GM10266 (cell line): ENCODE measurements at regions not wholly inside any gene's neighbourhood (a gene's known extent, or its start where the extent isn't known, plus 50 kb on each side); places are given as distances from the start of the nearest gene placed in this dataset.
"Not testable (repeated sequence)": the region's sequence is repeated elsewhere in the genome, so short reads cannot be mapped to it uniquely, and the experiment has no call there.

Source experiments
- DNase-seq: peaks from one replicate; pipeline ENCODE4 v3.0.0; 2012; ENCODE audit errors: extremely low spot score
- TF ChIP-seq, protein P1 (sequence below): IDR thresholded peaks from 2 replicates; pipeline ENCODE4 v1.5.1; 2012; ENCODE audit warnings: mild to moderate bottlenecking, low read depth; ENCODE audit not compliant: control insufficient read depth, insufficient read depth; ENCODE audit errors: missing control alignments

DNA sequence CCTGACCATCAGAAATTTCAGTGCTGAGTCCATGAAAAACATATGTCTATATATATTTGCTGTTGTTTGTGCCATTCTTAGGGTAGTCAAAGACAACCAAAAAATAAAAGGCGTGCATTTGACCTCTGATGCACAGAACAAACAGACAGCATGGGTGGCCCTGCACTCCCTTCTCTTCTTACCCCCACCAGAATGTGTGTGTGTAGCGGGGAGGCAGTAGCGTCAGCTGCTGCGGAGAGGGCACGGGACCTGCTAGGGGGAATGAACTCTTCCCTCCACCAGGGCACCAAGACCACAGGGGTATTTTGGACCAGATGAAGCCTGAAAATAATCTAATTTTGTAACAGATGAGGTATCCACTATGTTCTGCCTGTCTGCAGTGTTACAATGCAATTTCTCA, 277.7 kb upstream of the ZNF32 start:
- TF ChIP-seq, protein P1, sequence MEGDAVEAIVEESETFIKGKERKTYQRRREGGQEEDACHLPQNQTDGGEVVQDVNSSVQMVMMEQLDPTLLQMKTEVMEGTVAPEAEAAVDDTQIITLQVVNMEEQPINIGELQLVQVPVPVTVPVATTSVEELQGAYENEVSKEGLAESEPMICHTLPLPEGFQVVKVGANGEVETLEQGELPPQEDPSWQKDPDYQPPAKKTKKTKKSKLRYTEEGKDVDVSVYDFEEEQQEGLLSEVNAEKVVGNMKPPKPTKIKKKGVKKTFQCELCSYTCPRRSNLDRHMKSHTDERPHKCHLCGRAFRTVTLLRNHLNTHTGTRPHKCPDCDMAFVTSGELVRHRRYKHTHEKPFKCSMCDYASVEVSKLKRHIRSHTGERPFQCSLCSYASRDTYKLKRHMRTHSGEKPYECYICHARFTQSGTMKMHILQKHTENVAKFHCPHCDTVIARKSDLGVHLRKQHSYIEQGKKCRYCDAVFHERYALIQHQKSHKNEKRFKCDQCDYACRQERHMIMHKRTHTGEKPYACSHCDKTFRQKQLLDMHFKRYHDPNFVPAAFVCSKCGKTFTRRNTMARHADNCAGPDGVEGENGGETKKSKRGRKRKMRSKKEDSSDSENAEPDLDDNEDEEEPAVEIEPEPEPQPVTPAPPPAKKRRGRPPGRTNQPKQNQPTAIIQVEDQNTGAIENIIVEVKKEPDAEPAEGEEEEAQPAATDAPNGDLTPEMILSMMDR: no peak
- no peak for DNase-seq

DNA sequence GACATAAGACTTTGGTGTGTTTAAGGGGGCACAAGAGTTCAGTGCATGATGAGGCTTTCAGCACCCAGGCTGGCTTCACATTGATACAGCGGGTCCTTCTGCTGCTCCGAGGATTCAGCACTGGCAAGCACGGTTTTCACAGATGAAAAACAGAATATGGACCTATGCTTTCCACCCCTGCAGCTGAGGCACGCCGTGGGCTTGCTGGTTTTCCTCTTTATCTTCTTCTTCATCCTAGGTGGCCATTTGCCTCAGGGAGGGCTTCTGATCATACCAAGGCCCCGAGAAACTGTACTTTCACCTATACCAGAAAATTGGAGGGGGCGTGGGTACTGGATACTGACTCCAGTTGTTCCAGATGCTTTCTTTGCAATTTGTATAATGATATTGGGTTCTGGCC, 277.1 kb upstream of the ZNF32 start:
- no peak for DNase-seq
- TF ChIP-seq, protein P1: no peak

DNA sequence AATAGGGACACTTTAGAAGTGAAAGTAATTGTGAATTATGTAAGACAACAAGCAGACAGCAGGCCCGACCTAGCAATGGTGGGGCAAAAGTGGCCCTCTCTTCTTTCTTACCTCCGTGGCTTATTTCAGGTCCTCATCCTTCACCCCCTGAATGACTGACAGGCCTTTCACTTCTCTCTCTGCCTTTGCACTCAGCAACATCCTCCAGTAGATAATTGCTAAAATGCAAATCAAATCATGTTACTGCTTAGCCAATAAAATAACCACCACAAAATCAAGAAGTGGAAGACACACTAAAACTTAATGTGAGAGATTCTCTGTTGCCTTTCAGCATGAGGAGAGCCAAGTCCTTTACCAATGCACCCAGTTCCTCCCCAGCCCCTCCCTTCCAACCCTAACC, 274.6 kb upstream of the ZNF32 start:
- no peak for DNase-seq
- TF ChIP-seq, protein P1: no peak

DNA sequence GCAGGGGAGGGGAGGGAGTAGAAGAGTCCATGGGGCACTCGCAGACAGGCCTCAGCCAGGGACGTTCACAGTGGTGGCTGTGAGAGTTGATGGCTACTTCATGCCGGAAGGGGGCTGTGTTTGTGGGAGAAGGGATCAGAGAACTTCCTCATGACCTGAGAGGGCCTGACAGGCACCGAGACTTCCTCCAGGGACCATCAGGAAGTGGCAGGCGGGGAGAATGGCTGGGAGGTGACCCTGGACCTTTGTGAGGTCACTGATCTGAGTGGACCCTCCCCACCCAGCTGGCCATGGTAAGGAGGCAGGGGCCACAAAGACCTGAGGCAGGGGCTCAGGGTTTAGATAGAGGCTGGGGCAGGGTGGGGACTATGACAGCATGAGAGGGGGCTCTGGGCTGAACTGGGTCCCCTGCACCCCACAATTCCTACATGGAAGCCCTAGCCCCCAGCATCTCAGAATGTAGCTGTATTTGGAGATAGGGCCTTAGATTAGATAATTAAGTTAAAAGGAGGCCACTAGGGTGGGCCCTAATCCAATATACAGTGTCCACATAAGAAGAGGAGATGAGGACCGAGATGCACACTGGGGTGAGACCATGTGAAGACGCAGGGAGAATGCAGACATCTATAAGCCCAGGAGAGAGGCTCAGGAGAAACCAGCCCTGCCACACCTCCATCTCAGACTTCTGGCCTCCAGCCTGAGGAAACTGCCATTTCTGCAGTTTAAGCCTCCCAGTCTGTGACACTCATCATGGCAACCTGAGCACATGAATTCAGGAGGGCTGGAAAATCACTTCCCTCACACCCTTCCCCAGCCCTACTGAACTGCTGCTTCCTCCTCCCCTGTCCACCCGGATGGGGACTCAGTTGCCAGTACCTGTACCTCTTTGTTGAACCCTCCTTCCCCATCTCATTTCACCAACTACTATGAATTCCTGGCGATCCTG, 273.9 kb upstream of the ZNF32 start:
- no peak for DNase-seq
- TF ChIP-seq, protein P1: no peak

DNA sequence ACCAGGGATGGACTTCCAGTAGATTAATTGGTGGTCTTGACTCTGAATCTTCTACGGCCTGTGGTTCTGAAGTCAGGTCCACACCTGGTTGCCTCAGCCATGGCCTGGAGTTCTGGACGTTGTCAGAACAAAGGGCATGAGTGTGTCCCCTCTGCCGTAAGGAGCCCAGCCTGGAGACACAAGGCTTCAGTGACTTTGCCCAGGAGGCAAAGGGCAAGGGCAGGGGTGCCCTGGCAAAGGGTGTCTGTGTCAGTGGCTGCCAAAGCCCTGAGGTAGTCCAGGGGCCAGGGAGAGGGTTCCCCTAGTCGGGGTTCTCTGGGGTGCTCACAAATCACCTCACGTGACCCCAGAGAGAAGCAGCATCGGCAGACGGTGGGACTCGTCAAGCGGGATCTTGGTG, 273.2 kb upstream of the ZNF32 start:
- DNase-seq: no peak
- TF ChIP-seq, protein P1: no peak

DNA sequence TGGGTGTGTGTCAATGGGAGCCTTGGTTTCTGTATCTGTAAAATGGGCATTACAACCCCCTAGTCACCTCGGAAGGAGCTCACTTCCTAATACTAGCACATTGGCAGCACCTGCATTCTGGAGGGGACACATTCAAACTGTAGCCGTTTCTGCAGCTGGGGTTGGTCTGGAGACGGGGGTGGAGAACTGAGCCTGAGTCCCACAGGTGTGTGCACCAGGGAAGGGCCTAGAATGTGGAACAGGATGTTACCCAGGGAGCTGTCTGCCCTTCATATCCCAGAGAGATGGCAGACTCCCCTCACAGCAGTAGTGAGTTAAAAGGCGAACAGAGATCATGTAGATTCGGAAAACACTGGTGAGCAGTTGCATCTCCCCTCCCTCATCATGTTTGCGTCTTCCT, 272.8 kb upstream of the ZNF32 start:
- TF ChIP-seq, protein P1: no peak
- no peak for DNase-seq

DNA sequence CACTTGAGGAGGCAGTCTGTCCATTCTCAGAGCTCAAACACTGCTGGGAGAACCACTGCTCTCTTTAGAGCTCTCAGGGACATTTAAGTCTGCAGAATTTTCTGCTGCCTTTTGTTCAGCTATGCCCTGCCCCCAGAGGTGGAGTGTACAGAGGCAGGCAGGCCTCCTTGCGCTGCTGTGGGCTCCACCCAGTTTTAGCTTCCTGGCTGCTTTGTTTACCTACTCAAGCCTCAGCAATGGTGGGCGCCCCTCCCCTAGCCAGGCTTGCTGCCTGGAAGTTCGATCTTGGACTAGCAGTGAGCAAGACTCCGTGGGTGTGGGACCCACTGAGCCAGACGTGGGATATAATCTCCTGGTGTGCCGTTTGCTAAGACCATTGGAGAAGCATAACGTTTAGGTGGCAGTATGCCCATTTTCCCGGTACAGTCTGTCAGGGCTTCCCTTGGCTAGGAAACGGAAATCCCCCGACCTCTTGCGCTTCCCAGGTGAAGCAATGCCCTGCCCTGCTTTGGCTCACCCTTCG, 271.6 kb upstream of the ZNF32 start:
- not testable (repeated sequence) for DNase-seq
